GM03348 (cell line): ENCODE measurements at regions not wholly inside any gene's neighbourhood (a gene's known extent, or its start where the extent isn't known, plus 50 kb on each side); places are given as distances from the start of the nearest gene placed in this dataset.

ENCODE experiments used
- DNase-seq: peaks from one replicate; pipeline ENCODE4 v3.0.0; 2012; ENCODE audit warnings: low spot score

- no peak for DNase-seq
Measured at GRCh38 chr10:31606841-31607240, 287.8 kb downstream of the ZEB1 start.

GRCh38 chr10:31605861-31606525 is 287.0 kb downstream of the ZEB1 start:
- no peak for DNase-seq

- DNase-seq, result no peak
Measured at GRCh38 chr10:31605426-31605825, 286.4 kb downstream of the ZEB1 start.

- no peak for DNase-seq
Measured at GRCh38 chr10:31604646-31605170, 285.7 kb downstream of the ZEB1 start.

DNA sequence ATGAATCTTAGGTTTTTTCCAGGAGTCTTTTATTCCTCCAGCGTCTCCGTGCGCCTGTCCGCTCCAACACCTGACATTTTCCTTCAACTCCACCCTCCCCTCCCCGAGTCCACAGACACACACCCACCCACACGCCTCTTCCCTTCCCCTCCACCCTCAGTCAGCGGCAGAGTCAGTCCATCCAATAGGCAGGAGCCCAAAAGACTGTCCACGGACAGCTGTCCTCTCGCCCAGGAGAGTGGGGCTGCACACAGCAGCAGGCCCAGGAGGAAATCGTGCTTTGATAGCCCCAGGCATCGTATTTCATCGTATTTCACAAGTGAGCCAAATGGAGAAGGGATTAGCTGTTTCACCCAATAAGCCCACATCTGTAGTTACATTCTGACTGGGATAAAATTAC is 285.1 kb downstream of the ZEB1 start:
- DNase-seq, result no peak

GRCh38 chr10:31603235-31604087 is 284.4 kb downstream of the ZEB1 start:
- DNase-seq, result peak; percentile 99

GRCh38 chr10:31602541-31603234 is 283.7 kb downstream of the ZEB1 start:
- peak; percentile 83 for DNase-seq

DNA sequence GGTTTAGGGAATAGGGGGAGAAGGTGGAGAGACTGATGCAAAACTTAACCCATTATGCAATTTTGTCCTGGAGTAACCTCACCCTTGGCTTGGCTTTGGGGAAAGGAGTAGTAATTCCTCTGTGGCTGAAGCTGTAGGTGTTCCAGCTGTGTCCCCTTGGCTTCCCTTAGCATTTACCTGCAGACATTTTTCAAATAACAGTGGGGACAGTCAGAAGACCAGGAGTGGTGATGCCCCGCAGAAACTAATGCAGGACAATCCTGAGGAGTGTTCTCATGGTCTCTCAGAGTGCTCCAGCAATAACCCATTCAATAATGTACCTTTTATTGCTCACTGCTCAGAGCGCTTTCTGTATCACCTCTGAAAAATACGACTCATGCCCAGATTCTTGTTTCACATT is 282.1 kb downstream of the ZEB1 start:
- no peak for DNase-seq

GRCh38 chr10:31599626-31600504 is 280.8 kb downstream of the ZEB1 start:
- no peak for DNase-seq

GRCh38 chr10:31596765-31597164 is 277.7 kb downstream of the ZEB1 start:
- DNase-seq, result no peak

- DNase-seq, result no peak
Measured at GRCh38 chr10:31595992-31596391, 277.0 kb downstream of the ZEB1 start.

DNA sequence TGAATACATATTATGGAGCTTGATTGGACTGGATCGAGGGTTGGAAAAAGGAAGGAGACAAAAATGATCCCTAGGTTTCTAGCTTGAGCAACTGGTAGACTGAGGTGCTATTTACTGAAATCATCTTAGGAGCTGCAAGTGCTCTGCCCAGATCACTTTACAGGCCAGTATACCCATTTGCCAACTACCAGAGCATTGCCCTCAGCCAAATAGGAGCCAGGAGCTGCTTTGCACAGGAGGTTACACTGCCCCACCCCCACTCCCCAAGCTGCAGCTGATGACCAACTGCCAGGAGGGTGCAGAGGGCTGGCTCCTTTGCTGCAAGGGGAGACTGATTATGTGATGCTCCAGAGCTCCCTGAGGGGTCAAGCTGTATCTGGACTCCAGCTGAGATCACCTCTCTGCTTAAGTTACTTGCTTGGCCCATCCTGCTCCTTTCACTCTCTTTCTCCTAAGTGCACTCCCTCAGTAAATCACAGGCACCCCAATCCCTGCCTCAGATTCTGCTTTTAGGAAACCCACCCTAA is 275.4 kb downstream of the ZEB1 start:
- DNase-seq, result no peak

DNA sequence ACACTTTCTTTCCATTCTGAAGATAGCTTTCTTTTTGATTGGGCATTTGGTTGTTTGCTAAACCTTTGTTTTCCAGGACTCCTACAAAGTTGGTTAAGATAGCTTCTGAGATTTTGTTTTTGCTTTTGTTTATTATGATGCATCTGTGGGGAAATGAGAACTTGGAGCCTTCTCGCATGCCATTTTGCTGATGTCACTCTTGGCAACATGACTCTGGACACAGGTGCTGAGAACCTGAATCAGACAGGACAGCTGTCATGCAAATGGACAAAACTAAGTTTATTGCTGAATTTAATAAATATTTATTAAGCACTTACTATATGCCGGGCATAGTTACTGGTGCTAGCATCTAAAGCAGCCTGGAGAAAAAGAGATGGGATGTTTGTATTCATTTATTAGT is 274.1 kb downstream of the ZEB1 start:
- DNase-seq, result no peak

- DNase-seq, result no peak
Measured at GRCh38 chr10:31591569-31591968, 272.6 kb downstream of the ZEB1 start.

- DNase-seq, result no peak
Measured at GRCh38 chr10:31590023-31590800, 271.2 kb downstream of the ZEB1 start.

DNA sequence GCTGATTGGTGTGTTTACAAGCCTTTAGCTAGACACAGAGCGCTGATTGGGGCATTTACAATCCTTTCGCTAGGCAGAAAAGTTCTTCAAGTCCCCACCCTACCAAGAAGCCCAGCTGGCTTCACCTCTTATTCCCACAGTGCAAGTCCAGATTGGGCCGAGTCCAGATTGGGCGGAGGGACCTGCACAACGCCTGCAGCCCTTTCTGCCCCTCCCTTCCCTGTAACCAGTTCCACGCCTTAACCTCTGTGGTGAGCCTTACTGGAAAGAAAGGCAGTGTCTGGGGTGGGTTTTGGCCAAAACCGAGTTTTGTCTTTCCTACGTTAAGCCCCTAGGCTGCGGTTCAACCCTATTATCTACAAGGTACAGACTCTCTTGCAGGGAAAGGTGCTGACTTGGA is 268.7 kb downstream of the ZEB1 start:
- no peak for DNase-seq

GRCh38 chr10:31586723-31587638 is 268.0 kb downstream of the ZEB1 start:
- DNase-seq, result no peak

GRCh38 chr10:31584876-31585275 is 265.9 kb downstream of the ZEB1 start:
- DNase-seq, result no peak

DNA sequence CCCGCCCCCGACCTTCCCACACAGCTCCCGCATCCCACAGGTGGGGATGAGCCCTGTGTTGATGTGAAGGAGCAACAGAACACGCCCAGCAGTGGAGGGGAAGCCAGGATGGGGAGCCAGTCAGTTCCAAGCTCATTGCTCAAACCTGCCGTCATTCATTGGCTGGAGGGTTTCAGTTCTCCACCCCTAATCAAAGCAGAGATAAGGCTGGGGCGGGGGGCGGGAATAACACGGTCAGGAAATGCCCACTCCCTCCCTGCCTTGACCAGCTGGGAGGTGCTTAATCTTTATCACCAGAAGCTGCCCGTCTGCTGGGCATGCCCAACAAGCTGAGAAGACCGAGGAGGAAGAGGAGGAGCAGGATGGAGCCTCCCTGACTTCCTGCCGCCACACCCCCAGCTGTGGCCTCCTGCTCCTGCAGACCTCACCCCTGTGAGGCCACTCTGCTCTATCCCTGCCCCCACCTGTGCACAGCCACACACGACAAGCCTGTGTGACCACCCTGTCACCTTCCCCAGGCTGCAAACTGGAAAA is 265.1 kb downstream of the ZEB1 start:
- DNase-seq, result no peak
